ENCODE measurements at regions not wholly inside any gene's neighbourhood (a gene's known extent, or its start where the extent isn't known, plus 50 kb on each side); places are given as distances from the start of the nearest gene placed in this dataset.

GRCh38 chr2:17030047-17030446, 364.4 kb upstream of the CYRIA start (continued):
- TF ChIP-seq ZBTB33 (IDR thresholded peaks at IDR 0.05; ENCODE audit: extremely low read depth, insufficient replicate concordance, low read length) (no peak), CTCF (IDR thresholded peaks at IDR 0.05 in 2 of 3, conservative IDR thresholded peaks at IDR 0.05 in 1 of 3; ENCODE audit: borderline replicate concordance in 1 of 3, insufficient read depth in 1 of 3, low read depth in 2 of 3, low read length in 2 of 3) (no peak), POLR2A (IDR thresholded peaks at IDR 0.05; ENCODE audit: borderline replicate concordance, extremely low read depth, insufficient read depth, insufficient read length) (no peak), RAD21 (IDR thresholded peaks at IDR 0.05; ENCODE audit: low read depth) (no peak), FOSL1 (IDR thresholded peaks at IDR 0.05; ENCODE audit: low read depth) (no peak)

GRCh38 chr2:17012297-17012696, 346.7 kb upstream of the CYRIA start:
- no peak overlapping the region for H3K9ac ChIP-seq (ENCODE audit: low read length)
- no peak overlapping the region for H3K27ac ChIP-seq (ENCODE audit: low read depth, low read length)
- no TSS peak for BruUV-seq (replicated peaks)
- ChIA-PET RAD21 (ENCODE audit: low non-redundant PET in 1 of 2, low total read pairs in 2 of 2, uncharacterized antibody in 2 of 2, unreplicated experiment in 2 of 2) (interaction anchor here in 1 of 2 experiments (0.6 kb wide), 1 partner anchor 9 kb away, joined by 3 read pairs; no protein-coding TSS in a partner anchor), POLR2A (no interaction called here), CTCF (no interaction called here)
- no peak for ATAC-seq
- H3K27me3 ChIP-seq (ENCODE audit: insufficient read depth, low read length) = no peaks in the 10 kb centered on the region
- no peak overlapping the region for H3K4me2 ChIP-seq (ENCODE audit: low read length)
- DNase-seq (ENCODE audit: low read depth, low spot score) = no peak
- H3K79me2 ChIP-seq (ENCODE audit: insufficient read depth, low read length) = no peaks in the 10 kb centered on the region
- no peak for TF ChIP-seq POLR2AphosphoS5 (IDR thresholded peaks at IDR 0.05; ENCODE audit: low read depth, low read length)
- TF ChIP-seq FOSL1 (IDR thresholded peaks at IDR 0.05; ENCODE audit: low read depth) = no peak
- no peak for TF ChIP-seq ZFX (IDR thresholded peaks at IDR 0.05)
- TF ChIP-seq MAX (IDR thresholded peaks at IDR 0.05) = no peak
- H3K4me3 ChIP-seq (replicated peaks in 1 of 2; ENCODE audit: low read depth in 1 of 2, low read length in 2 of 2) = no peak overlapping the region
- H2AFZ ChIP-seq (ENCODE audit: low read depth, low read length, poor library complexity, severe bottlenecking) = no peak overlapping the region
- no peaks in the 10 kb centered on the region for H4K20me1 ChIP-seq (ENCODE audit: insufficient read depth)
- H3K9me2 ChIP-seq (ENCODE audit: insufficient read depth) = no peaks in the 10 kb centered on the region
- H3K9me3 ChIP-seq (ENCODE audit: control insufficient read depth in 1 of 2, insufficient read depth in 1 of 2, low read depth in 1 of 2, low read length in 2 of 2) = no peaks in the 10 kb centered on the region
- H3K36me3 ChIP-seq (ENCODE audit: control insufficient read depth in 1 of 2, insufficient read depth in 2 of 2, low read length in 2 of 2) = no peaks in the 10 kb centered on the region
- intact Hi-C loops (cut with micrococcal nuclease) = no loop called here
- no peaks in the 10 kb centered on the region for H3K4me1 ChIP-seq (ENCODE audit: control insufficient read depth in 1 of 2, insufficient read depth in 2 of 2, low read length in 2 of 2)

Measured in HCT116 (cell line).